ENCODE measurements at regions not wholly inside any gene's neighbourhood (a gene's known extent, or its start where the extent isn't known, plus 50 kb on each side); places are given as distances from the start of the nearest gene placed in this dataset.

DNA sequence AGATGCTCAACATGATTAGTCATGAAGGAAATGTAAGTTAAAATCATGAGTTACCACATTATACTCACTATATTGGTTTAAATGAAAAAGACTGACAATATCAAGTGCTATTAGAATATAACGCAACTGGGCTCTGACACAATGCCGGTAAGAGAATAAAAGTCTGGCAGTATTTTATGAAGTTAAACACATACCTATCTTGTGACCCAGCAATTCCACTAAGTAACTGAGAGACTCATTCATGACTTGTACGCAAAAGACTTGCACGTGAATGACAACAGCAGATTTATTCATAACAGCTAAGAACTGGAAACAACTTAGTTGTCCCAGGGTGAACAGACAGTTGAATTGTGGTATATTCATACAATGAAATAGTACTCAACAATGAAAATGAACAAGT, 342.1 kb downstream of the SLC4A3 start:
- TF ChIP-seq FOXA1 (IDR thresholded peaks at IDR 0.05) = no peak
- TF ChIP-seq FOXM1 (IDR thresholded peaks at IDR 0.05; ENCODE audit: borderline replicate concordance) = no peak
- no peak for TF ChIP-seq SP1 (IDR thresholded peaks at IDR 0.05)
- TF ChIP-seq ELF4 (IDR thresholded peaks at IDR 0.05) = no peak
- no peak for TF ChIP-seq L3MBTL2 (conservative IDR thresholded peaks at IDR 0.05)

Data from HEK293T (cell line).